NB4 (cell line): ENCODE measurements at regions not wholly inside any gene's neighbourhood (a gene's known extent, or its start where the extent isn't known, plus 50 kb on each side); places are given as distances from the start of the nearest gene placed in this dataset.
"Not testable (repeated sequence)": the region's sequence is repeated elsewhere in the genome, so short reads cannot be mapped to it uniquely, and the experiment has no call there.

ENCODE experiments used
- DNase-seq: peaks from one replicate; pipeline ENCODE4 v3.0.0; 2010; ENCODE audit warnings: low read depth
- H3K4me3 ChIP-seq: one replicate; pipeline ENCODE4 v1.5.1; 2011; ENCODE audit warnings: mild to moderate bottlenecking, low read depth, low read length, moderate library complexity
- CTCF ChIP-seq: IDR thresholded peaks from one replicate; pipeline ENCODE4 v1.5.1; 2012; ENCODE audit warnings: low read depth, low read length
- MAX ChIP-seq: IDR thresholded peaks from 2 replicates; pipeline ENCODE4 v1.6.1; 2011; ENCODE audit warnings: low read depth, low read length
- MYC ChIP-seq: IDR thresholded peaks from 2 replicates; pipeline ENCODE4 v1.6.1; 2011; ENCODE audit warnings: low read depth, low read length
- POLR2A ChIP-seq: IDR thresholded peaks from 2 replicates; pipeline ENCODE4 v1.6.1; 2011; ENCODE audit warnings: mild to moderate bottlenecking; ENCODE audit not compliant: insufficient read length; ENCODE audit errors: extremely low read depth

- TF ChIP-seq MAX (no peak), POLR2A (no peak), MYC (no peak), CTCF (no peak)
- no peak for DNase-seq
- H3K4me3 ChIP-seq: no peak overlapping the region
Observed at GRCh38 chrX:140022482-140022881, 57.2 kb upstream of the CXorf66 start.

- H3K4me3 ChIP-seq, DNase-seq: not testable (repeated sequence)
Observed at GRCh38 chrX:140019134-140019533, 53.8 kb upstream of the CXorf66 start.
